Esophagus squamous epithelium (tissue), 4 donors: ENCODE measurements at regions not wholly inside any gene's neighbourhood (a gene's known extent, or its start where the extent isn't known, plus 50 kb on each side); places are given as distances from the start of the nearest gene placed in this dataset.

Experiments
- POLR2A ChIP-seq, 4 donors: fragments of 450-650 bp; IDR thresholded peaks; one replicate each; pipeline ENCODE4 v1.6.1; 2017; ENCODE audit warnings: antibody characterized with exemption in 4 of 4, mild to moderate bottlenecking in 4 of 4, moderate library complexity in 3 of 4
- TF ChIP-seq, protein P1 (sequence below), 6 experiments: fragments of 450-650 bp in 4 of 6; fragments of 200-600 bp in 2 of 6; sonication (generic) in 2 of 6; IDR thresholded peaks; one replicate each; pipeline ENCODE4 v1.5.1; 2016 to 2019; ENCODE audit warnings: antibody characterized with exemption in 6 of 6, mild to moderate bottlenecking in 4 of 6, moderate library complexity in 4 of 6

DNA sequence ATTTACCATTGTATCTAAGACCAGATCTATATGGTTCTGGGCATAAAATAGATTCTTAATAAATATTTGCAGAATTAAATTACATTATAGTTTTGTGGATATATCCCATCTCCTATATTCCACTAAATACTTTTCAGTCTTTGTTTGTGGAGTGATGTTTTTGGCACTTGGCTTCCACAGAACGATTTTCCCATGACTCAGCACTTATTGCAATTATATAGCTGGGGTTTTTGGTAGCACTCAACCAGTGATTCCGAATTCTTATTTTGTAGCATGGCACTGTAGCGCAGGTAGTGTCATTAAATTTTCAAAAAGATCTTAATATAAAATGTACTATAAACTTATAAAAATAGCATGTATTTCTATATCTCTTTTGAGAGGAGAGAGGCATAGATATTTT, 221.2 kb downstream of the TRPC6 start:
- TF ChIP-seq, protein P1, sequence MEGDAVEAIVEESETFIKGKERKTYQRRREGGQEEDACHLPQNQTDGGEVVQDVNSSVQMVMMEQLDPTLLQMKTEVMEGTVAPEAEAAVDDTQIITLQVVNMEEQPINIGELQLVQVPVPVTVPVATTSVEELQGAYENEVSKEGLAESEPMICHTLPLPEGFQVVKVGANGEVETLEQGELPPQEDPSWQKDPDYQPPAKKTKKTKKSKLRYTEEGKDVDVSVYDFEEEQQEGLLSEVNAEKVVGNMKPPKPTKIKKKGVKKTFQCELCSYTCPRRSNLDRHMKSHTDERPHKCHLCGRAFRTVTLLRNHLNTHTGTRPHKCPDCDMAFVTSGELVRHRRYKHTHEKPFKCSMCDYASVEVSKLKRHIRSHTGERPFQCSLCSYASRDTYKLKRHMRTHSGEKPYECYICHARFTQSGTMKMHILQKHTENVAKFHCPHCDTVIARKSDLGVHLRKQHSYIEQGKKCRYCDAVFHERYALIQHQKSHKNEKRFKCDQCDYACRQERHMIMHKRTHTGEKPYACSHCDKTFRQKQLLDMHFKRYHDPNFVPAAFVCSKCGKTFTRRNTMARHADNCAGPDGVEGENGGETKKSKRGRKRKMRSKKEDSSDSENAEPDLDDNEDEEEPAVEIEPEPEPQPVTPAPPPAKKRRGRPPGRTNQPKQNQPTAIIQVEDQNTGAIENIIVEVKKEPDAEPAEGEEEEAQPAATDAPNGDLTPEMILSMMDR (IDR thresholded peaks at IDR 0.05), result no peak
- TF ChIP-seq POLR2A (IDR thresholded peaks at IDR 0.05), result no peak
